Peyer's patch (tissue), 4 donors: ENCODE measurements at regions not wholly inside any gene's neighbourhood (a gene's known extent, or its start where the extent isn't known, plus 50 kb on each side); places are given as distances from the start of the nearest gene placed in this dataset.

Source experiments
- DNase-seq, 3 donors: peaks; one replicate each; pipeline ENCODE4 v3.0.0-alpha.2; 2017 to 2019
- H3K27ac ChIP-seq, 4 donors: fragments of 200-600 bp; sonication (generic); one replicate each; pipeline ENCODE4 v1.5.1; 2016 to 2019
- H3K27me3 ChIP-seq, 2 donors: fragments of 200-600 bp; sonication (generic); one replicate each; pipeline ENCODE4 v1.5.1; 2019
- H3K36me3 ChIP-seq, 3 donors: fragments of 200-600 bp; sonication (generic); one replicate each; pipeline ENCODE4 v1.5.1; 2016 to 2019
- H3K4me1 ChIP-seq, 4 donors: fragments of 200-600 bp; sonication (generic); one replicate each; pipeline ENCODE4 v1.5.1; 2016 to 2019
- H3K4me3 ChIP-seq, 4 donors: fragments of 200-600 bp; sonication (generic); 1 replicate in 3 of 4; 2 replicates in 1 of 4; pipeline ENCODE4 v1.5.1; 2016 to 2019; ENCODE audit warnings: mild to moderate bottlenecking in 1 of 4
- H3K9me3 ChIP-seq, 4 donors: fragments of 200-600 bp; sonication (generic); one replicate each; pipeline ENCODE4 v1.5.1; 2016 to 2019; ENCODE audit warnings: mild to moderate bottlenecking in 1 of 4
- CTCF ChIP-seq, 6 experiments: fragments of 450-650 bp in 4 of 6; fragments of 200-600 bp in 2 of 6; sonication (generic) in 1 of 6; IDR thresholded peaks; one replicate each; pipeline ENCODE4 v1.5.1; 2017 to 2019; ENCODE audit warnings: antibody characterized with exemption in 6 of 6, mild to moderate bottlenecking in 3 of 6, moderate library complexity in 1 of 6
- POLR2A ChIP-seq, 2 donors: fragments of 450-650 bp; IDR thresholded peaks; one replicate each; pipeline ENCODE4 v1.5.1; 2017; ENCODE audit warnings: antibody characterized with exemption in 2 of 2, mild to moderate bottlenecking in 2 of 2, moderate library complexity in 2 of 2

GRCh38 chr2:74051504-74051903 lies 66.8 kb downstream of the TET3 start:
- TF ChIP-seq POLR2A (IDR thresholded peaks at IDR 0.05), result no peak
- TF ChIP-seq CTCF (IDR thresholded peaks at IDR 0.05), result no peak
- DNase-seq, result no peak
- Histone ChIP-seq H3K36me3 (peaks cover 0 to 25% (median 0%) of the 10 kb centered on the region in 3 donors), H3K4me3 (no peak overlapping the region), H3K9me3 (no peaks in the 10 kb centered on the region), H3K4me1 (peaks cover 0 to 16% (median 0%) of the 10 kb centered on the region in 4 donors), H3K27me3 (no peaks in the 10 kb centered on the region), H3K27ac (no peak overlapping the region)

GRCh38 chr2:74052732-74053710 lies 68.3 kb downstream of the TET3 start:
- H3K4me1 ChIP-seq, result peaks cover 0 to 16% (median 0%) of the 10 kb centered on the region in 4 donors
- no peaks in the 10 kb centered on the region for H3K27me3 ChIP-seq
- no peak for TF ChIP-seq CTCF (IDR thresholded peaks at IDR 0.05)
- TF ChIP-seq POLR2A (IDR thresholded peaks at IDR 0.05), result no peak
- no peak for DNase-seq
- H3K36me3 ChIP-seq, result peaks cover 0 to 11% (median 0%) of the 10 kb centered on the region in 3 donors
- no peak overlapping the region for H3K27ac ChIP-seq
- no peak overlapping the region for H3K4me3 ChIP-seq
- H3K9me3 ChIP-seq, result no peaks in the 10 kb centered on the region

GRCh38 chr2:74053959-74054715 lies 69.4 kb downstream of the TET3 start:
- Histone ChIP-seq H3K4me3 (no peak overlapping the region), H3K36me3 (peaks cover 0 to 6% (median 0%) of the 10 kb centered on the region in 3 donors), H3K27ac (no peak overlapping the region), H3K4me1 (peaks cover 0 to 16% (median 0%) of the 10 kb centered on the region in 4 donors), H3K27me3 (no peaks in the 10 kb centered on the region), H3K9me3 (no peaks in the 10 kb centered on the region)
- no peak for DNase-seq
- no peak for TF ChIP-seq CTCF (IDR thresholded peaks at IDR 0.05)
- no peak for TF ChIP-seq POLR2A (IDR thresholded peaks at IDR 0.05)

- Histone ChIP-seq H3K27ac (no peak overlapping the region), H3K9me3 (no peaks in the 10 kb centered on the region), H3K4me1 (no peaks in the 10 kb centered on the region), H3K36me3 (peaks cover 0 to 4% (median 0%) of the 10 kb centered on the region in 3 donors), H3K4me3 (no peak overlapping the region), H3K27me3 (no peaks in the 10 kb centered on the region)
- TF ChIP-seq CTCF (IDR thresholded peaks at IDR 0.05) (no peak), POLR2A (IDR thresholded peaks at IDR 0.05) (no peak)
- DNase-seq, result no peak
These were observed 74.5 kb downstream of the TET3 start for GRCh38 chr2:74059137-74059775.

- Histone ChIP-seq H3K4me1 (no peaks in the 10 kb centered on the region), H3K27me3 (no peaks in the 10 kb centered on the region), H3K9me3 (no peaks in the 10 kb centered on the region), H3K4me3 (no peak overlapping the region), H3K27ac (no peak overlapping the region), H3K36me3 (peaks cover 0 to 4% (median 0%) of the 10 kb centered on the region in 3 donors)
- TF ChIP-seq POLR2A (IDR thresholded peaks at IDR 0.05) (no peak), CTCF (IDR thresholded peaks at IDR 0.05) (no peak)
- DNase-seq, result no peak
These were observed 78.8 kb downstream of the TET3 start for GRCh38 chr2:74063486-74063885.
